ENCODE measurements at regions not wholly inside any gene's neighbourhood (a gene's known extent, or its start where the extent isn't known, plus 50 kb on each side); places are given as distances from the start of the nearest gene placed in this dataset.

DNA sequence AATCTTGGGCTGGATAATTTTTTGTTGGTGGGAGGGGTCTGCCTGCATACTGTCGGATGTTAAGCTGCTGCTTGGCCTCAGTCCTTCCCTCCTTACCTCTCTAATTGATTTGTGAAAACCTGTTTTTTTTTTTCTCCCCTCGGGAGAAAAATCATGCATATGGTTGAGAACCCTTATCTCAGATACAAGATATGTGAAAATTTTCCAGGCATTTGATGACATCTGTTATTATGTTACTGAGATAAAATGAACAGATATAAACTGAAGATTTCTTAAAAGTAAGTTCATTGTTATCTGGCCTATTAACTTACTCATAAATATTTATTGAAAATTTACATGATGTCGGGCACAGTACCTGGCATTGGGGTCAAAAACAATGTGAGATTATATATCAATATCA is 1375.7 kb downstream of the PCDH9 start:
- Histone ChIP-seq H3K4ac (ENCODE audit: low read depth, low read length) (no peak overlapping the region), H3K4me1 (ENCODE audit: control insufficient read depth in 1 of 2, insufficient read depth in 2 of 2, low read length in 2 of 2) (no peaks in the 10 kb centered on the region), H3K9ac (ENCODE audit: low read length) (no peak overlapping the region)

DNA sequence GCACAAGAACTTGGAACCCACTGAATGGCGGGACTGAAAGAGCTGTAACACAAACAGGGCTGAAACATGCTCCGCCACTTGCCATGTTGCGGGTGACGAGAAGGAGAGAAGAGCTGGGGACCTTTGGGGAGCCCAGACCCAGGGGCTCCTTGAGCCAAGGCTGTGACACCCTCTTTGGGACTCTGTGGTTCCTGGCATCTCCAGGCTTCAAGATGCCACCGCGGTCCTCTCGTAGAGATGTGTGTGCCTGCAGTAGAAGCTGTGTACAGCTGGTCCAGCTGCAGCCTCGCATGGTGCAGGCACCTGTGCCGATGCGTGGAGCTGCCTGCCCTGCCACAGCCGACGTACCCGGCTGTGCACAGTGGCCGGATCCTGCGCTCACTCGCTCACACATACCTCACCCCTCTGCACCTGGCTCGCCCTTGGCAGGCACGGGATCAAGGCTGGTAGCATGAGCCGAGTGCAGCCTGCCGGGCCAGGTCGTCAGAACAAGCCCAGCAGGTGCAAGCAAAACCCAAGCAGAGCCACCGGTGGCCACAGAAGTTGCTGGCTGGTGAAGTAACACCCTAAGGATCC is 1385.8 kb downstream of the PCDH9 start:
- no peak overlapping the region for H2AK5ac ChIP-seq (ENCODE audit: low read length)
- WGBS (ENCODE audit: extremely low coverage, insufficient coverage, insufficient read length): no CpG with 5 or more reads among the region's 22 CpGs

More for the DNA sequence above, 1375.7 kb downstream of the PCDH9 start:
- Histone ChIP-seq H3K36me3 (ENCODE audit: control insufficient read depth in 1 of 2, insufficient read depth in 2 of 2, low read length in 2 of 2) (no peaks in the 10 kb centered on the region), H2BK120ac (ENCODE audit: insufficient read depth, low read length, poor library complexity) (no peak overlapping the region), H2AFZ (ENCODE audit: insufficient read depth, low read length, poor library complexity) (no peak overlapping the region), H3K23ac (ENCODE audit: low read length) (no peak overlapping the region), H3K14ac (ENCODE audit: low read length) (no peak overlapping the region), H4K12ac (ENCODE audit: low read depth, low read length) (no peak overlapping the region), H3K4me3 (ENCODE audit: low read depth, low read length) (no peak overlapping the region), H3K27ac (ENCODE audit: low read depth, low read length) (no peak overlapping the region), H3K27me3 (ENCODE audit: insufficient read depth, low read length) (no peaks in the 10 kb centered on the region), H4K91ac (ENCODE audit: low read depth, low read length) (no peak overlapping the region), H3K4me2 (ENCODE audit: low read length) (no peak overlapping the region), H3K9me3 (ENCODE audit: insufficient read depth, low read depth, low read length) (no peaks in the 10 kb centered on the region), H2AK5ac (ENCODE audit: low read length) (no peak overlapping the region), H4K8ac (ENCODE audit: low read depth, low read length) (no peak overlapping the region), H2BK5ac (ENCODE audit: low read depth, low read length, poor library complexity) (no peak overlapping the region), H3K18ac (ENCODE audit: low read length) (no peak overlapping the region), H2BK12ac (ENCODE audit: low read length) (no peak overlapping the region), H3K79me2 (ENCODE audit: control insufficient read depth, insufficient read depth, low read length, poor library complexity) (no peaks in the 10 kb centered on the region), H3K79me1 (ENCODE audit: low read length) (no peaks in the 10 kb centered on the region)
- WGBS (ENCODE audit: extremely low coverage, insufficient coverage, insufficient read length): no CpG with 5 or more reads among the region's 3 CpGs
- peak in 1 of 2 donors; percentile 35 for DNase-seq

DNA sequence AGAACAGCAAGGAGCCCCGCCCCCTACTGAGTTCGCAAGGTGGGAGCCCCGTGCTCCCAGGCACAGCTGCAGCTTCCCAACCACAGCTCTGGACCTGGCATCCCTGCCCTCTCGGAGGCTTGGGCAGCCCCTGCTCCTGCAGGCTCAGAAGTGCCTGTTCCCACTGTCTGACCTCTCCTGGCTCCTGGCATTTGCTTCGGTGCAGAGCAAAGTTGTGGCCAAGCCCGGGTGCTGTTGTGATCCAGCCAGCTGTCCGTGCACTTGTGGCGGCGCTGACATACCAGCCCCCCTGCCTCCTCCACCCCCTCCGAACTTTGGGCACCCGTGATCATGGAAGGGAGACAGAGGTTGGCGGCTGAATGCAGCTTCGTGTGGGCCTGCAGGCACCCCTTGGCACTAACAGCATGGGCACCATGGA is 1386.8 kb downstream of the PCDH9 start:
- Histone ChIP-seq H3K27me3 (ENCODE audit: insufficient read depth, low read length) (no peaks in the 10 kb centered on the region), H3K4me2 (ENCODE audit: low read length) (no peak overlapping the region), H3K9me3 (ENCODE audit: insufficient read depth, low read depth, low read length) (no peaks in the 10 kb centered on the region), H3K4me1 (ENCODE audit: control insufficient read depth in 1 of 2, insufficient read depth in 2 of 2, low read length in 2 of 2) (no peaks in the 10 kb centered on the region), H3K4me3 (ENCODE audit: low read depth, low read length) (no peak overlapping the region), H3K4ac (ENCODE audit: low read depth, low read length) (no peak overlapping the region), H4K8ac (ENCODE audit: low read depth, low read length) (no peak overlapping the region), H4K91ac (ENCODE audit: low read depth, low read length) (no peak overlapping the region), H3K27ac (ENCODE audit: low read depth, low read length) (no peak overlapping the region), H2BK120ac (ENCODE audit: insufficient read depth, low read length, poor library complexity) (no peak overlapping the region), H2BK12ac (ENCODE audit: low read length) (no peak overlapping the region), H3K9ac (ENCODE audit: low read length) (no peak overlapping the region), H4K12ac (ENCODE audit: low read depth, low read length) (no peak overlapping the region), H3K36me3 (ENCODE audit: control insufficient read depth in 1 of 2, insufficient read depth in 2 of 2, low read length in 2 of 2) (no peaks in the 10 kb centered on the region), H3K14ac (ENCODE audit: low read length) (no peak overlapping the region), H3K79me2 (ENCODE audit: control insufficient read depth, insufficient read depth, low read length, poor library complexity) (no peaks in the 10 kb centered on the region), H3K23ac (ENCODE audit: low read length) (no peak overlapping the region), H3K79me1 (ENCODE audit: low read length) (no peaks in the 10 kb centered on the region), H2AK5ac (ENCODE audit: low read length) (no peak overlapping the region), H2BK5ac (ENCODE audit: low read depth, low read length, poor library complexity) (no peak overlapping the region), H2AFZ (ENCODE audit: insufficient read depth, low read length, poor library complexity) (no peak overlapping the region), H3K18ac (ENCODE audit: low read length) (no peak overlapping the region)
- DNase-seq: no peak
- no CpG with 5 or more reads among the region's 13 CpGs for WGBS (ENCODE audit: extremely low coverage, insufficient coverage, insufficient read length)

More for the DNA sequence above, 1385.8 kb downstream of the PCDH9 start:
- H3K4ac ChIP-seq (ENCODE audit: low read depth, low read length): no peak overlapping the region
- no peak overlapping the region for H3K4me3 ChIP-seq (ENCODE audit: low read depth, low read length)
- no peak overlapping the region for H3K14ac ChIP-seq (ENCODE audit: low read length)
- no peak overlapping the region for H2BK120ac ChIP-seq (ENCODE audit: insufficient read depth, low read length, poor library complexity)
- H2BK5ac ChIP-seq (ENCODE audit: low read depth, low read length, poor library complexity): no peak overlapping the region
- no peak overlapping the region for H3K9ac ChIP-seq (ENCODE audit: low read length)
- no peak overlapping the region for H4K12ac ChIP-seq (ENCODE audit: low read depth, low read length)
- H3K23ac ChIP-seq (ENCODE audit: low read length): peak overlapping the region; percentile 89
- H4K8ac ChIP-seq (ENCODE audit: low read depth, low read length): no peak overlapping the region
- no peaks in the 10 kb centered on the region for H3K79me1 ChIP-seq (ENCODE audit: low read length)
- H3K4me2 ChIP-seq (ENCODE audit: low read length): no peak overlapping the region
- no peaks in the 10 kb centered on the region for H3K4me1 ChIP-seq (ENCODE audit: control insufficient read depth in 1 of 2, insufficient read depth in 2 of 2, low read length in 2 of 2)
- no peak overlapping the region for H2AFZ ChIP-seq (ENCODE audit: insufficient read depth, low read length, poor library complexity)
- H3K27ac ChIP-seq (ENCODE audit: low read depth, low read length): no peak overlapping the region
- H2BK12ac ChIP-seq (ENCODE audit: low read length): no peak overlapping the region
- no peak overlapping the region for H4K91ac ChIP-seq (ENCODE audit: low read depth, low read length)
- no peaks in the 10 kb centered on the region for H3K9me3 ChIP-seq (ENCODE audit: insufficient read depth, low read depth, low read length)
- DNase-seq: no peak
- H3K36me3 ChIP-seq (ENCODE audit: control insufficient read depth in 1 of 2, insufficient read depth in 2 of 2, low read length in 2 of 2): no peaks in the 10 kb centered on the region
- no peaks in the 10 kb centered on the region for H3K27me3 ChIP-seq (ENCODE audit: insufficient read depth, low read length)
- H3K79me2 ChIP-seq (ENCODE audit: control insufficient read depth, insufficient read depth, low read length, poor library complexity): no peaks in the 10 kb centered on the region
- H3K18ac ChIP-seq (ENCODE audit: low read length): no peak overlapping the region

DNA sequence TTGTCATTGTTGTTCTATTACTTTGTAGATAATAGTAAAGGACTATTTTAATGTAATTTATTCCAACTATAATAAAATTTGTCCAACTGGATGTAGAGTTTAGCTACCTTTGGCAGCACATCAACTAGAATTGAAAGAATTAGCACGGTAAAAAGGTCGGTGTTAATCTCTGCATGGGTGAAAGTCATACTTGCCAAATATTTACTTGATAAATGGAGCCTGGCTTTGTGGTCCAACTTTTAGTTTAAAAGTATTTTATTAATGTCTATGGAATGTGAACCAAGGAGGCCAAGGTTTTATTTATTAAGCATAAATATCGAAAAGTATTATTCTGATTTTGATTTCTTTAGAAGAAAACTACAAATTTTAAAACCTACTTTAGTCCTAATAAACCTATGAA is 1389.0 kb downstream of the PCDH9 start:
- Histone ChIP-seq H3K4me2 (ENCODE audit: low read length) (no peak overlapping the region), H4K91ac (ENCODE audit: low read depth, low read length) (no peak overlapping the region), H2AK5ac (ENCODE audit: low read length) (no peak overlapping the region), H2BK120ac (ENCODE audit: insufficient read depth, low read length, poor library complexity) (no peak overlapping the region), H3K23ac (ENCODE audit: low read length) (no peak overlapping the region), H3K14ac (ENCODE audit: low read length) (no peak overlapping the region), H2BK12ac (ENCODE audit: low read length) (no peak overlapping the region), H3K27ac (ENCODE audit: low read depth, low read length) (no peak overlapping the region), H4K8ac (ENCODE audit: low read depth, low read length) (no peak overlapping the region), H3K79me2 (ENCODE audit: control insufficient read depth, insufficient read depth, low read length, poor library complexity) (no peaks in the 10 kb centered on the region), H4K12ac (ENCODE audit: low read depth, low read length) (no peak overlapping the region), H2BK5ac (ENCODE audit: low read depth, low read length, poor library complexity) (no peak overlapping the region), H3K4me1 (ENCODE audit: control insufficient read depth in 1 of 2, insufficient read depth in 2 of 2, low read length in 2 of 2) (no peaks in the 10 kb centered on the region), H3K36me3 (ENCODE audit: control insufficient read depth in 1 of 2, insufficient read depth in 2 of 2, low read length in 2 of 2) (no peaks in the 10 kb centered on the region), H3K79me1 (ENCODE audit: low read length) (no peaks in the 10 kb centered on the region), H2AFZ (ENCODE audit: insufficient read depth, low read length, poor library complexity) (no peak overlapping the region), H3K18ac (ENCODE audit: low read length) (no peak overlapping the region), H3K9me3 (ENCODE audit: insufficient read depth, low read depth, low read length) (no peaks in the 10 kb centered on the region), H3K27me3 (ENCODE audit: insufficient read depth, low read length) (no peaks in the 10 kb centered on the region), H3K4me3 (ENCODE audit: low read depth, low read length) (no peak overlapping the region), H3K9ac (ENCODE audit: low read length) (no peak overlapping the region), H3K4ac (ENCODE audit: low read depth, low read length) (no peak overlapping the region)
- no peak for DNase-seq
- no CpG with 5 or more reads among the region's 3 CpGs for WGBS (ENCODE audit: extremely low coverage, insufficient coverage, insufficient read length)
